ENCODE measurements at regions not wholly inside any gene's neighbourhood (a gene's known extent, or its start where the extent isn't known, plus 50 kb on each side); places are given as distances from the start of the nearest gene placed in this dataset.

GRCh38 chr19:28989739-28990138, 223.2 kb downstream of the UQCRFS1 start:
- TF ChIP-seq, protein P1, sequence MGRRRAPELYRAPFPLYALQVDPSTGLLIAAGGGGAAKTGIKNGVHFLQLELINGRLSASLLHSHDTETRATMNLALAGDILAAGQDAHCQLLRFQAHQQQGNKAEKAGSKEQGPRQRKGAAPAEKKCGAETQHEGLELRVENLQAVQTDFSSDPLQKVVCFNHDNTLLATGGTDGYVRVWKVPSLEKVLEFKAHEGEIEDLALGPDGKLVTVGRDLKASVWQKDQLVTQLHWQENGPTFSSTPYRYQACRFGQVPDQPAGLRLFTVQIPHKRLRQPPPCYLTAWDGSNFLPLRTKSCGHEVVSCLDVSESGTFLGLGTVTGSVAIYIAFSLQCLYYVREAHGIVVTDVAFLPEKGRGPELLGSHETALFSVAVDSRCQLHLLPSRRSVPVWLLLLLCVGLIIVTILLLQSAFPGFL (CRISPR knock-in tag; IDR thresholded peaks at IDR 0.05; ENCODE audit: borderline replicate concordance), result no peak
- TF ChIP-seq ZNF317 (CRISPR knock-in tag; IDR thresholded peaks at IDR 0.05; ENCODE audit: borderline replicate concordance, low read depth) (no peak), NFATC4 (CRISPR knock-in tag; IDR thresholded peaks at IDR 0.05) (no peak), CREM (CRISPR knock-in tag; IDR thresholded peaks at IDR 0.05) (no peak), MYBL2 (CRISPR knock-in tag; IDR thresholded peaks at IDR 0.05) (no peak), AR (CRISPR knock-in tag; IDR thresholded peaks at IDR 0.05) (no peak), USF1 (CRISPR knock-in tag; IDR thresholded peaks at IDR 0.05) (no peak), ZBTB21 (CRISPR knock-in tag; IDR thresholded peaks at IDR 0.05; ENCODE audit: borderline replicate concordance) (no peak), CTCF (IDR thresholded peaks at IDR 0.05) (no peak), E2F1 (CRISPR knock-in tag; IDR thresholded peaks at IDR 0.05) (no peak), ZNF423 (CRISPR knock-in tag; IDR thresholded peaks at IDR 0.05) (no peak), OVOL2 (CRISPR knock-in tag; IDR thresholded peaks at IDR 0.05; ENCODE audit: borderline replicate concordance) (no peak), ZNF396 (CRISPR knock-in tag; IDR thresholded peaks at IDR 0.05; ENCODE audit: borderline replicate concordance) (no peak)
- TF ChIP-seq, protein P2, sequence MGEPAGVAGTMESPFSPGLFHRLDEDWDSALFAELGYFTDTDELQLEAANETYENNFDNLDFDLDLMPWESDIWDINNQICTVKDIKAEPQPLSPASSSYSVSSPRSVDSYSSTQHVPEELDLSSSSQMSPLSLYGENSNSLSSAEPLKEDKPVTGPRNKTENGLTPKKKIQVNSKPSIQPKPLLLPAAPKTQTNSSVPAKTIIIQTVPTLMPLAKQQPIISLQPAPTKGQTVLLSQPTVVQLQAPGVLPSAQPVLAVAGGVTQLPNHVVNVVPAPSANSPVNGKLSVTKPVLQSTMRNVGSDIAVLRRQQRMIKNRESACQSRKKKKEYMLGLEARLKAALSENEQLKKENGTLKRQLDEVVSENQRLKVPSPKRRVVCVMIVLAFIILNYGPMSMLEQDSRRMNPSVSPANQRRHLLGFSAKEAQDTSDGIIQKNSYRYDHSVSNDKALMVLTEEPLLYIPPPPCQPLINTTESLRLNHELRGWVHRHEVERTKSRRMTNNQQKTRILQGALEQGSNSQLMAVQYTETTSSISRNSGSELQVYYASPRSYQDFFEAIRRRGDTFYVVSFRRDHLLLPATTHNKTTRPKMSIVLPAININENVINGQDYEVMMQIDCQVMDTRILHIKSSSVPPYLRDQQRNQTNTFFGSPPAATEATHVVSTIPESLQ (CRISPR knock-in tag; IDR thresholded peaks at IDR 0.05), result no peak
- TF ChIP-seq, protein P3, sequence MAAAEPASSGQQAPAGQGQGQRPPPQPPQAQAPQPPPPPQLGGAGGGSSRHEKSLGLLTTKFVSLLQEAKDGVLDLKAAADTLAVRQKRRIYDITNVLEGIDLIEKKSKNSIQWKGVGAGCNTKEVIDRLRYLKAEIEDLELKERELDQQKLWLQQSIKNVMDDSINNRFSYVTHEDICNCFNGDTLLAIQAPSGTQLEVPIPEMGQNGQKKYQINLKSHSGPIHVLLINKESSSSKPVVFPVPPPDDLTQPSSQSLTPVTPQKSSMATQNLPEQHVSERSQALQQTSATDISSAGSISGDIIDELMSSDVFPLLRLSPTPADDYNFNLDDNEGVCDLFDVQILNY (CRISPR knock-in tag; IDR thresholded peaks at IDR 0.05), result no peak
- TF ChIP-seq, protein P4, sequence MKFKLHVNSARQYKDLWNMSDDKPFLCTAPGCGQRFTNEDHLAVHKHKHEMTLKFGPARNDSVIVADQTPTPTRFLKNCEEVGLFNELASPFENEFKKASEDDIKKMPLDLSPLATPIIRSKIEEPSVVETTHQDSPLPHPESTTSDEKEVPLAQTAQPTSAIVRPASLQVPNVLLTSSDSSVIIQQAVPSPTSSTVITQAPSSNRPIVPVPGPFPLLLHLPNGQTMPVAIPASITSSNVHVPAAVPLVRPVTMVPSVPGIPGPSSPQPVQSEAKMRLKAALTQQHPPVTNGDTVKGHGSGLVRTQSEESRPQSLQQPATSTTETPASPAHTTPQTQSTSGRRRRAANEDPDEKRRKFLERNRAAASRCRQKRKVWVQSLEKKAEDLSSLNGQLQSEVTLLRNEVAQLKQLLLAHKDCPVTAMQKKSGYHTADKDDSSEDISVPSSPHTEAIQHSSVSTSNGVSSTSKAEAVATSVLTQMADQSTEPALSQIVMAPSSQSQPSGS (CRISPR knock-in tag; IDR thresholded peaks at IDR 0.05; ENCODE audit: borderline replicate concordance, low read depth), result no peak
- Mint-ChIP-seq H3K4me1 (peaks cover 18% of the 10 kb centered on the region), H3K36me3 (peaks cover 23% of the 10 kb centered on the region), H3K9me3 (peaks cover 26% of the 10 kb centered on the region), H3K27me3 (ENCODE audit: low read depth) (peaks cover 3% of the 10 kb centered on the region; the same call in 1 of the 2 replicates), H3K4me3 (no peak overlapping the region), H3K27ac (no peak overlapping the region)
- ATAC-seq (peak; percentile 35; the same call in 1 of the 2 replicates), DNase-seq (ENCODE audit: low spot score) (no peak)
- ChIA-PET POLR2A (no interaction called here), CTCF (interaction anchor here (1.5 kb wide), 1 partner anchor 66 kb away, joined by 3 read pairs; no protein-coding TSS in a partner anchor)

Measured in WTC11 (cell line).